ENCODE measurements at regions not wholly inside any gene's neighbourhood (a gene's known extent, or its start where the extent isn't known, plus 50 kb on each side); places are given as distances from the start of the nearest gene placed in this dataset.

DNA sequence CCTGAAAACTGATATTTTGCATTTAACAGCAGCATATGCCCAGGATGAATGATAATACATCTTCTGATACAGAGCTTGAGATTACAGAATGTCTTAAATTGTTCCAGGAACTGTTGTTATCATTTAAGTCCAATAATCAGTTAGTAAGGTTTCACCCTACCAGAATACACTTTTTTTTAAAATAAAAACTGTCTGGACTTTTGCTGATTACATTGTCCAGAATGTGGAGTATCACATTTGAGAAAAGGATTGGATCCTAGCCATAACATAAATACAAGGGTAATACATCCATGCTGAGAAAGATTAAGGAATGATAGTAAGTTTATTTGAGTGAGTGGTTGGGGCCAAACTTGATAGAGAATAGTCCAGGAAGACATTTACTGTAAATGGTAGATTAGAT lies 71.0 kb downstream of the SEPTIN7 start:
- H3K4me1 ChIP-seq, result 0 out of 2 replicates have a peak, but pooled peaks cover 4% of the 10 kb centered on the region
- H3K36me3 Mint-ChIP-seq (ENCODE audit: insufficient read depth, unreplicated experiment), result peaks cover 31% of the 10 kb centered on the region
- no TSS peak for BruUV-seq (replicated peaks)

DNA sequence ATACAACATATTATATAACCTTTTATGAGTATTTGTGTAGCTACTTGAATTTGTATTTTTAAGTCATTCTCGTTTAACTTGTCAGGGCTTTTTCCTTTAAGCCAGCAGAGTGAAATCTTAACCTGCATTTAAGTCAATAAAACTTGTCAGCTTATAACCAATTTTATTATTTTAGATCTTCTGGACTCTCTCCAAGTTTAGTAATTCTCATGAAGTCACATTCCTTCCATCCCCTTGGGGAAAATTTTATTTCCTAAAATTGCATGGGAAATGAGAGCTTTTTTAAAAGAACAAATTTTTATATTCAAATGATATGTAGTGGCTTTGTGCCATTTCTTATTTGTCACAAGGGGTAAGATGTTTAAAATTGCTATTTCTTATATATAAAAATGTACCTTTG lies 74.0 kb downstream of the SEPTIN7 start:
- no peak overlapping the region for H3K27ac Mint-ChIP-seq (ENCODE audit: unreplicated experiment)
- no peak for DNase-seq
- H3K27me3 Mint-ChIP-seq (ENCODE audit: insufficient read depth, unreplicated experiment), result no peaks in the 10 kb centered on the region
- no TSS peak for BruUV-seq (replicated peaks)
- CTCF ChIA-PET, result no interaction called here
- no peaks in the 10 kb centered on the region for H3K9me3 Mint-ChIP-seq (ENCODE audit: unreplicated experiment)
- no peak overlapping the region for H3K4me3 Mint-ChIP-seq (ENCODE audit: unreplicated experiment)
- Histone ChIP-seq H3K36me3 (ENCODE audit: control insufficient read depth, insufficient read depth, low read length) (no peaks in the 10 kb centered on the region), H3K9me3 (no peaks in the 10 kb centered on the region), H3K4me3 (ENCODE audit: low read depth, low read length) (no peak overlapping the region), H3K4me1 (0 out of 2 replicates have a peak, but pooled peaks cover 4% of the 10 kb centered on the region), H3K27me3 (replicated peaks; ENCODE audit: control insufficient read depth, insufficient read depth, low read length) (no peaks in the 10 kb centered on the region)
- intact Hi-C loops (cut with micrococcal nuclease; ENCODE audit: unreplicated experiment), result no loop called here
- POLR2A ChIA-PET, result no interaction called here
- no peaks in the 10 kb centered on the region for H3K4me1 Mint-ChIP-seq (ENCODE audit: low read depth, unreplicated experiment)
- no peak for TF ChIP-seq CTCF (IDR thresholded peaks at IDR 0.05; ENCODE audit: insufficient read depth in 1 of 2, low read depth in 1 of 2, low read length in 1 of 2, severe bottlenecking in 1 of 2, unreplicated experiment in 1 of 2)
- H3K36me3 Mint-ChIP-seq (ENCODE audit: insufficient read depth, unreplicated experiment), result peaks cover 25% of the 10 kb centered on the region

More for the DNA sequence above, 71.0 kb downstream of the SEPTIN7 start:
- intact Hi-C loops (cut with micrococcal nuclease; ENCODE audit: unreplicated experiment), result no loop called here
- no peak overlapping the region for H3K4me3 Mint-ChIP-seq (ENCODE audit: unreplicated experiment)
- Histone ChIP-seq H3K9me3 (no peaks in the 10 kb centered on the region), H3K36me3 (ENCODE audit: control insufficient read depth, insufficient read depth, low read length) (no peaks in the 10 kb centered on the region), H3K4me3 (ENCODE audit: low read depth, low read length) (no peak overlapping the region), H3K27me3 (replicated peaks; ENCODE audit: control insufficient read depth, insufficient read depth, low read length) (no peaks in the 10 kb centered on the region)
- no peak overlapping the region for H3K27ac Mint-ChIP-seq (ENCODE audit: unreplicated experiment)
- no peaks in the 10 kb centered on the region for H3K4me1 Mint-ChIP-seq (ENCODE audit: low read depth, unreplicated experiment)
- no peaks in the 10 kb centered on the region for H3K27me3 Mint-ChIP-seq (ENCODE audit: insufficient read depth, unreplicated experiment)
- POLR2A ChIA-PET, result no interaction called here
- no peak for DNase-seq
- CTCF ChIA-PET, result no interaction called here
- no peak for TF ChIP-seq CTCF (IDR thresholded peaks at IDR 0.05; ENCODE audit: insufficient read depth in 1 of 2, low read depth in 1 of 2, low read length in 1 of 2, severe bottlenecking in 1 of 2, unreplicated experiment in 1 of 2)
- H3K9me3 Mint-ChIP-seq (ENCODE audit: unreplicated experiment), result no peaks in the 10 kb centered on the region

DNA sequence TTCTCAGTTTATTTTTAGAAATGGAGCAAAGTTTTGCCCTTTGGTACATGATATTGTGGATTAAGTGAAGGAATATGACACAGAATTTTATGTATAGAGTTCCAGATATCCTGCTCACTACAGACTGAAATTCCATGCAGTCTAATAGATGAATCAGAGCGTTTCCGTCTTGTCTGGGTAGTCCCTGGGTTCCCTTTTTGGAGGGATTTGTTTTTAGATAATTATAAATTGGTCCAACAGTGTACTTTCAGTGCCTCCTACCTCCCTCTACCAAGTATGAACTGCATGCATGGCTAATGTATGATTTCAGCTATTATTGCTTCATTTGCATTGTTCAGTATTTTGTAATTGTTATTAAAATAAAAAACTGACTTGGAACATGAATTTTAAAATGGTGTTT lies 74.4 kb downstream of the SEPTIN7 start:
- ChIA-PET POLR2A (no interaction called here), CTCF (no interaction called here)
- H3K27ac Mint-ChIP-seq (ENCODE audit: unreplicated experiment), result no peak overlapping the region
- H3K27me3 Mint-ChIP-seq (ENCODE audit: insufficient read depth, unreplicated experiment), result no peaks in the 10 kb centered on the region
- H3K36me3 Mint-ChIP-seq (ENCODE audit: insufficient read depth, unreplicated experiment), result peaks cover 22% of the 10 kb centered on the region
- no peak for DNase-seq
- H3K9me3 Mint-ChIP-seq (ENCODE audit: unreplicated experiment), result no peaks in the 10 kb centered on the region
- TF ChIP-seq CTCF (IDR thresholded peaks at IDR 0.05; ENCODE audit: insufficient read depth in 1 of 2, low read depth in 1 of 2, low read length in 1 of 2, severe bottlenecking in 1 of 2, unreplicated experiment in 1 of 2), result no peak
- H3K4me1 ChIP-seq, result 0 out of 2 replicates have a peak, but pooled peaks cover 4% of the 10 kb centered on the region
- intact Hi-C loops (cut with micrococcal nuclease; ENCODE audit: unreplicated experiment), result no loop called here
- H3K4me3 ChIP-seq (ENCODE audit: low read depth, low read length), result no peak overlapping the region
- no peaks in the 10 kb centered on the region for H3K36me3 ChIP-seq (ENCODE audit: control insufficient read depth, insufficient read depth, low read length)
- no TSS peak for BruUV-seq (replicated peaks)
- no peaks in the 10 kb centered on the region for H3K27me3 ChIP-seq (replicated peaks; ENCODE audit: control insufficient read depth, insufficient read depth, low read length)
- H3K4me1 Mint-ChIP-seq (ENCODE audit: low read depth, unreplicated experiment), result no peaks in the 10 kb centered on the region
- H3K4me3 Mint-ChIP-seq (ENCODE audit: unreplicated experiment), result no peak overlapping the region
- H3K9me3 ChIP-seq, result no peaks in the 10 kb centered on the region
